Neural cell (in vitro differentiated cells): ENCODE measurements at regions not wholly inside any gene's neighbourhood (a gene's known extent, or its start where the extent isn't known, plus 50 kb on each side); places are given as distances from the start of the nearest gene placed in this dataset.
"Not testable (repeated sequence)": the region's sequence is repeated elsewhere in the genome, so short reads cannot be mapped to it uniquely, and the experiment has no call there.

Experiments used
- CTCF ChIP-seq: fragments of 450-650 bp; IDR thresholded peaks from 2 replicates; pipeline ENCODE4 v1.5.1; 2014; ENCODE audit warnings: antibody characterized with exemption, mild to moderate bottlenecking, moderate library complexity; ENCODE audit not compliant: poor library complexity, severe bottlenecking
- EP300 ChIP-seq: fragments of 450-650 bp; conservative IDR thresholded peaks from 2 replicates; pipeline ENCODE4 v1.6.1; 2014; ENCODE audit warnings: antibody characterized with exemption, mild to moderate bottlenecking, moderate library complexity; ENCODE audit not compliant: poor library complexity, severe bottlenecking
- EZH2 ChIP-seq: fragments of 200-600, 300-800 bp; shearing (Covaris generic), sonication (generic); IDR thresholded peaks from 2 replicates; pipeline ENCODE4 v1.6.1; 2014; ENCODE audit warnings: antibody characterized with exemption, low read length, borderline replicate concordance, mild to moderate bottlenecking; ENCODE audit not compliant: insufficient read depth, poor library complexity, severe bottlenecking
- POLR2AphosphoS5 ChIP-seq: IDR thresholded peaks from 2 replicates; pipeline ENCODE4 v1.6.1; 2012
- TAF1 ChIP-seq: IDR thresholded peaks from 2 replicates; pipeline ENCODE4 v1.6.1; 2012; ENCODE audit warnings: low read depth

GRCh38 chr13:61878565-61878964 lies 462.9 kb upstream of the PCDH20 start:
- not testable (repeated sequence) for TF ChIP-seq CTCF, EZH2, POLR2AphosphoS5, EP300, TAF1
